ENCODE measurements at regions not wholly inside any gene's neighbourhood (a gene's known extent, or its start where the extent isn't known, plus 50 kb on each side); places are given as distances from the start of the nearest gene placed in this dataset.

GRCh38 chr3:107945417-107946094 lies 145.3 kb downstream of the CD47 start:
- TF ChIP-seq, protein P1, sequence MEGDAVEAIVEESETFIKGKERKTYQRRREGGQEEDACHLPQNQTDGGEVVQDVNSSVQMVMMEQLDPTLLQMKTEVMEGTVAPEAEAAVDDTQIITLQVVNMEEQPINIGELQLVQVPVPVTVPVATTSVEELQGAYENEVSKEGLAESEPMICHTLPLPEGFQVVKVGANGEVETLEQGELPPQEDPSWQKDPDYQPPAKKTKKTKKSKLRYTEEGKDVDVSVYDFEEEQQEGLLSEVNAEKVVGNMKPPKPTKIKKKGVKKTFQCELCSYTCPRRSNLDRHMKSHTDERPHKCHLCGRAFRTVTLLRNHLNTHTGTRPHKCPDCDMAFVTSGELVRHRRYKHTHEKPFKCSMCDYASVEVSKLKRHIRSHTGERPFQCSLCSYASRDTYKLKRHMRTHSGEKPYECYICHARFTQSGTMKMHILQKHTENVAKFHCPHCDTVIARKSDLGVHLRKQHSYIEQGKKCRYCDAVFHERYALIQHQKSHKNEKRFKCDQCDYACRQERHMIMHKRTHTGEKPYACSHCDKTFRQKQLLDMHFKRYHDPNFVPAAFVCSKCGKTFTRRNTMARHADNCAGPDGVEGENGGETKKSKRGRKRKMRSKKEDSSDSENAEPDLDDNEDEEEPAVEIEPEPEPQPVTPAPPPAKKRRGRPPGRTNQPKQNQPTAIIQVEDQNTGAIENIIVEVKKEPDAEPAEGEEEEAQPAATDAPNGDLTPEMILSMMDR (IDR thresholded peaks at IDR 0.05; ENCODE audit: low read depth, low read length): no peak
- in situ Hi-C loops (cut with HindIII; ENCODE audit: low sequenced_read_pairs): no loop called here
- DNase-seq (ENCODE audit: low read depth, low spot score): no peak
- H3K4me3 ChIP-seq (ENCODE audit: low read depth, low read length): no peak overlapping the region

- H3K4me3 ChIP-seq (ENCODE audit: low read depth, low read length): no peak overlapping the region
- no peak for DNase-seq (ENCODE audit: low read depth, low spot score)
- TF ChIP-seq, protein P1 (IDR thresholded peaks at IDR 0.05; ENCODE audit: low read depth, low read length): no peak
- in situ Hi-C loops (cut with HindIII; ENCODE audit: low sequenced_read_pairs): no loop called here
These were observed 146.9 kb downstream of the CD47 start for GRCh38 chr3:107943786-107944523.

GRCh38 chr3:107942951-107943749 lies 147.7 kb downstream of the CD47 start:
- no peak for DNase-seq (ENCODE audit: low read depth, low spot score)
- in situ Hi-C loops (cut with HindIII; ENCODE audit: low sequenced_read_pairs): no loop called here
- no peak overlapping the region for H3K4me3 ChIP-seq (ENCODE audit: low read depth, low read length)
- TF ChIP-seq, protein P1 (IDR thresholded peaks at IDR 0.05; ENCODE audit: low read depth, low read length): no peak

DNA sequence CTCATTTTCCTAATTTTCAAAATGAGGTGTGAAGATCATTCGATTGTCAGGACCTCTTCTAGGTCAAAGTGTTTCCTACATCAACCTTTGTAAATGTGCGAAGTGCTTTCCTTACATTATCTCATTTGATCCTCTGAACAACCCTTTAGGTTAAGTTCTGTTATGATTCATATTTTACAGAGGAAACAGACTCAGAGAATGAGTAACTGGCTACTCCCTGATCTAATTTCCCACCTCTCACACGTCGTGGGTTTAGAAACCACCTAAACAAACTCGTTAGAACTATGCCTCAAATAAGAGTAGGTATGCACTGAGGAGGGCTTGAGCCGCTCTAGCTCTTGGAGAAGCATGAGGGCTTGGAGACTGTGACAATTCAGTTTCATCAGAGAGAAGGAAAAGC lies 148.6 kb downstream of the CD47 start:
- DNase-seq (ENCODE audit: low read depth, low spot score): no peak
- TF ChIP-seq, protein P1 (IDR thresholded peaks at IDR 0.05; ENCODE audit: low read depth, low read length): no peak
- no peak overlapping the region for H3K4me3 ChIP-seq (ENCODE audit: low read depth, low read length)
- in situ Hi-C loops (cut with HindIII; ENCODE audit: low sequenced_read_pairs): no loop called here

DNA sequence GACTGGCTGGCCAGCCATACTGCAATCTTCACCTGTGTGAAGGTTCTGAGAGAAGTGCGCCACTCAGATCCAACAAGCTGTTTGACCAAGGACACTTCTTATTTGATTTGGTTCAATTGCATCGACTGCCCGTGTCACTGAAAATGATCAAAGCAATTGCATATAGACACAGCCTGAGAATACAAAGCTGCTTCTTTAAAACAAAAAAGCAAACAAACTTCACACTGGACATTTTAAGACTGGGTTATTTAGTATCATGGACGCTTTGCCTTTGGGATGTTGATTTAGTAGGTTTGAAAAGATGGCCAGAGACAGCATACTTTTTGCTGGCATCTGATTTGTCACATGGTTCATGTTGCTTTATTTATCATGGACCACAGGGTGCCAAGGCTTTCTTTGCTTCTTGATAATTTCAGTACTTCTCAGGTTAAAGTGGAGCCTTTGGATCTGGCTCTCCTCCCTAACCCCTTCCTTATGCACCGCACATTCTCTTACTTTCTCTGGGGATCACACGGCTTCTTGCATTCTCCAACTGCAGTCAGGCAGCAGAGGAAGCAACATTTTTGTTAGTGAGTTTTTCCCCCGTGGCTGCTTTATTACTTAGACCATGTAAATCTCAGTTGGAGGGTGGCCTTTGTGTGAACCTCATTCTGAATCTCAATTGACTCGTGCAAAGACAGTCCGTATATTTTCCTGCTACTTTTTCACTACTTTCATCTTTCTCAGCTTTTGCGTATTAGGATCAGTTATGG lies 151.0 kb downstream of the CD47 start:
- no peak for DNase-seq (ENCODE audit: low read depth, low spot score)
- H3K4me3 ChIP-seq (ENCODE audit: low read depth, low read length): no peak overlapping the region
- in situ Hi-C loops (cut with HindIII; ENCODE audit: low sequenced_read_pairs): no loop called here
- TF ChIP-seq, protein P1 (IDR thresholded peaks at IDR 0.05; ENCODE audit: low read depth, low read length): no peak

DNA sequence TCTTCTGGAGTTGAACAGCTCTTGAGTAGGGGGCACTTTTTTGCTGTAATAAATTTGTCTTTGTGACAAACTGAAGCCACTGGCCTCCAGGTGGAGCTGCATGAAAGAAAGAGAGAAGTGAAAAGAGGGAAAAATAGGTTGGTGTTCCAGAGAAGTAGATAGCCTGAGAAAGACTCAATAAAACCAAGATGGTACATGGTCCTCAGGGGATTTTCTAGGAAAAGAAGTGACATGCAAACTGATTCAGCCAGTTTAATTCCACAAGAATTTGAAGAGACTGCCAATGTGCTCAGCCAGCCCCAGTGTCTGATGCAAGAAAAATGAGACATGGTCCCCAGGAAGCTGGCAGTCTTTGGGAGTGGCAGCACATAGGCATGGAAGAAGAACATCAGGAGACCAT lies 152.7 kb downstream of the CD47 start:
- DNase-seq (ENCODE audit: low read depth, low spot score): peak; percentile 54
- no peak overlapping the region for H3K4me3 ChIP-seq (ENCODE audit: low read depth, low read length)
- TF ChIP-seq, protein P1 (IDR thresholded peaks at IDR 0.05; ENCODE audit: low read depth, low read length): peak; percentile 52
- in situ Hi-C loops (cut with HindIII; ENCODE audit: low sequenced_read_pairs): no loop called here
